ENCODE measurements at regions not wholly inside any gene's neighbourhood (a gene's known extent, or its start where the extent isn't known, plus 50 kb on each side); places are given as distances from the start of the nearest gene placed in this dataset.

GRCh38 chr5:107270561-107270960 lies 400.2 kb downstream of the EFNA5 start:
- H3K27ac ChIP-seq (ENCODE audit: insufficient read length, low read depth, low read length), result no peak overlapping the region
- peaks cover 3% of the 10 kb centered on the region; the same call in 1 of the 2 replicates for H3K4me1 ChIP-seq (ENCODE audit: insufficient read depth, low read length)
- no peaks in the 10 kb centered on the region for H3K23me2 ChIP-seq (ENCODE audit: insufficient read length, low read depth, low read length, poor library complexity, severe bottlenecking)
- no peaks in the 10 kb centered on the region for H3K79me1 ChIP-seq (ENCODE audit: insufficient read depth, low read depth, low read length, poor library complexity, severe bottlenecking)
- no peak overlapping the region for H4K91ac ChIP-seq (ENCODE audit: insufficient read length, low read depth, low read length)
- H2BK5ac ChIP-seq (ENCODE audit: insufficient read length, low read length), result no peak overlapping the region
- TF ChIP-seq, protein P1, sequence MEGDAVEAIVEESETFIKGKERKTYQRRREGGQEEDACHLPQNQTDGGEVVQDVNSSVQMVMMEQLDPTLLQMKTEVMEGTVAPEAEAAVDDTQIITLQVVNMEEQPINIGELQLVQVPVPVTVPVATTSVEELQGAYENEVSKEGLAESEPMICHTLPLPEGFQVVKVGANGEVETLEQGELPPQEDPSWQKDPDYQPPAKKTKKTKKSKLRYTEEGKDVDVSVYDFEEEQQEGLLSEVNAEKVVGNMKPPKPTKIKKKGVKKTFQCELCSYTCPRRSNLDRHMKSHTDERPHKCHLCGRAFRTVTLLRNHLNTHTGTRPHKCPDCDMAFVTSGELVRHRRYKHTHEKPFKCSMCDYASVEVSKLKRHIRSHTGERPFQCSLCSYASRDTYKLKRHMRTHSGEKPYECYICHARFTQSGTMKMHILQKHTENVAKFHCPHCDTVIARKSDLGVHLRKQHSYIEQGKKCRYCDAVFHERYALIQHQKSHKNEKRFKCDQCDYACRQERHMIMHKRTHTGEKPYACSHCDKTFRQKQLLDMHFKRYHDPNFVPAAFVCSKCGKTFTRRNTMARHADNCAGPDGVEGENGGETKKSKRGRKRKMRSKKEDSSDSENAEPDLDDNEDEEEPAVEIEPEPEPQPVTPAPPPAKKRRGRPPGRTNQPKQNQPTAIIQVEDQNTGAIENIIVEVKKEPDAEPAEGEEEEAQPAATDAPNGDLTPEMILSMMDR (conservative IDR thresholded peaks at IDR 0.05), result no peak
- H2AFZ ChIP-seq (ENCODE audit: low read length), result no peak overlapping the region
- no peak overlapping the region for H3K14ac ChIP-seq (ENCODE audit: insufficient read depth, low read length)
- H3K4me3 Mint-ChIP-seq, result no peak overlapping the region
- no peaks in the 10 kb centered on the region for H3K36me3 Mint-ChIP-seq (ENCODE audit: insufficient read depth in 1 of 3, low read depth in 3 of 3)
- no peak overlapping the region for H4K5ac ChIP-seq (ENCODE audit: insufficient read length, low read depth, low read length)
- H2BK20ac ChIP-seq (ENCODE audit: low read depth, low read length, poor library complexity, severe bottlenecking), result no peak overlapping the region
- H2BK15ac ChIP-seq (ENCODE audit: low read depth, low read length), result no peak overlapping the region
- DNase-seq, result no peak
- H3K27me3 ChIP-seq (ENCODE audit: insufficient read depth, low read length), result no peaks in the 10 kb centered on the region
- no peaks in the 10 kb centered on the region for H3K9me3 ChIP-seq (ENCODE audit: control insufficient read depth, low read depth, low read length)
- H4K20me1 ChIP-seq (ENCODE audit: control insufficient read depth, insufficient read depth, insufficient read length), result no peaks in the 10 kb centered on the region
- peak overlapping the region in 2 of 3 experiments; percentile 8 to 22; a peak in 2 of 7 replicates for H3K27ac Mint-ChIP-seq
- H3K4me2 ChIP-seq (ENCODE audit: insufficient read depth, insufficient read length, low read length), result no peak overlapping the region
- H3K56ac ChIP-seq (ENCODE audit: insufficient read length, low read depth, low read length), result no peak overlapping the region
- H4K8ac ChIP-seq (replicated peaks; ENCODE audit: insufficient read length, low read depth, low read length), result no peak overlapping the region
- no peak overlapping the region for H2BK120ac ChIP-seq (ENCODE audit: low read depth, low read length, poor library complexity, severe bottlenecking)
- no peak overlapping the region for H2BK12ac ChIP-seq (ENCODE audit: insufficient read length, low read depth, low read length)
- H3T11ph ChIP-seq (ENCODE audit: low read length), result no peak overlapping the region
- H3K4me1 Mint-ChIP-seq, result peaks cover 22 to 23% of the 10 kb centered on the region in 2 experiments
- WGBS (ENCODE audit: extremely low coverage, insufficient read length, low lambda C conversion rate), result no CpG with 5 or more reads among the region's 1 CpG
- no peak overlapping the region for H3K18ac ChIP-seq (ENCODE audit: insufficient read length, low read depth, low read length)
- no peak overlapping the region for H3K23ac ChIP-seq (ENCODE audit: insufficient read length, low read depth, low read length)
- H3K9me3 Mint-ChIP-seq, result no peaks in the 10 kb centered on the region
- no peak overlapping the region for H3K4ac ChIP-seq (ENCODE audit: low read depth, low read length)
- H3K27me3 Mint-ChIP-seq (ENCODE audit: low read depth), result no peaks in the 10 kb centered on the region
- no peaks in the 10 kb centered on the region for H3K79me2 ChIP-seq (ENCODE audit: insufficient read depth, low read length)
- H2AK5ac ChIP-seq (ENCODE audit: insufficient read length, low read length), result no peak overlapping the region
- no peak overlapping the region for H3K9ac ChIP-seq (ENCODE audit: extremely low read depth, insufficient read length, low read length)
